T-helper 17 cell (primary cell): ENCODE measurements at regions not wholly inside any gene's neighbourhood (a gene's known extent, or its start where the extent isn't known, plus 50 kb on each side); places are given as distances from the start of the nearest gene placed in this dataset.

Experiments
- ATAC-seq: fragments of 150-1000 bp; cut with Tn5 transposase; 2 replicates; pipeline ENCODE4 v1.10.0; 2021; ENCODE audit warnings: mild to moderate bottlenecking, moderate library complexity
- DNase-seq, 3 donors: peaks; one replicate each; pipeline versions ENCODE4 v3.0.0 to v3.0.0-alpha.2; 2020 to 2021
- H3K9me3 ChIP-seq: one replicate; pipeline ENCODE4 v1.7.0; 2013; ENCODE audit warnings: low read length, mild to moderate bottlenecking; ENCODE audit not compliant: control insufficient read depth, poor library complexity, severe bottlenecking
- H3K27ac Mint-ChIP-seq: one replicate; pipeline ENCODE4 v1.8.0; 2022; ENCODE audit warnings: mild to moderate bottlenecking, moderate library complexity, mixed read lengths
- H3K27me3 Mint-ChIP-seq: one replicate; pipeline ENCODE4 v1.8.0; 2022; ENCODE audit warnings: mixed read lengths
- H3K36me3 Mint-ChIP-seq: one replicate; pipeline ENCODE4 v1.8.0; 2022; ENCODE audit warnings: low read depth, mixed read lengths
- H3K4me1 Mint-ChIP-seq: one replicate; pipeline ENCODE4 v1.8.0; 2022; ENCODE audit warnings: mild to moderate bottlenecking, mixed read lengths
- H3K4me3 Mint-ChIP-seq: one replicate; pipeline ENCODE4 v1.8.0; 2022; ENCODE audit warnings: mild to moderate bottlenecking, moderate library complexity, mixed read lengths

- Mint-ChIP-seq H3K27ac (no peak overlapping the region), H3K4me3 (no peak overlapping the region), H3K27me3 (peaks cover 13% of the 10 kb centered on the region), H3K36me3 (no peaks in the 10 kb centered on the region), H3K4me1 (no peaks in the 10 kb centered on the region)
- ATAC-seq (no peak), DNase-seq (no peak)
- H3K9me3 ChIP-seq, result no peaks in the 10 kb centered on the region
Measured at GRCh38 chr10:125455431-125455830, 227.5 kb downstream of the TEX36 start.

- no peak for ATAC-seq
- H3K9me3 ChIP-seq, result no peaks in the 10 kb centered on the region
- Mint-ChIP-seq H3K36me3 (no peaks in the 10 kb centered on the region), H3K27me3 (peaks cover 13% of the 10 kb centered on the region), H3K4me1 (no peaks in the 10 kb centered on the region), H3K4me3 (no peak overlapping the region), H3K27ac (no peak overlapping the region)
- no peak for DNase-seq
Measured at GRCh38 chr10:125451319-125451718, 231.6 kb downstream of the TEX36 start.

GRCh38 chr10:125450218-125450617, 232.7 kb downstream of the TEX36 start:
- no peaks in the 10 kb centered on the region for H3K9me3 ChIP-seq
- Mint-ChIP-seq H3K4me3 (no peak overlapping the region), H3K27me3 (peaks cover 8% of the 10 kb centered on the region), H3K36me3 (no peaks in the 10 kb centered on the region), H3K27ac (no peak overlapping the region), H3K4me1 (no peaks in the 10 kb centered on the region)
- no peak for DNase-seq
- no peak for ATAC-seq

GRCh38 chr10:125449571-125449970, 233.4 kb downstream of the TEX36 start:
- Mint-ChIP-seq H3K27me3 (peaks cover 7% of the 10 kb centered on the region), H3K4me3 (no peak overlapping the region), H3K27ac (no peak overlapping the region), H3K36me3 (no peaks in the 10 kb centered on the region), H3K4me1 (no peaks in the 10 kb centered on the region)
- DNase-seq, result no peak
- no peaks in the 10 kb centered on the region for H3K9me3 ChIP-seq
- no peak for ATAC-seq

- H3K9me3 ChIP-seq, result no peaks in the 10 kb centered on the region
- Mint-ChIP-seq H3K27me3 (no peaks in the 10 kb centered on the region), H3K36me3 (no peaks in the 10 kb centered on the region), H3K27ac (no peak overlapping the region), H3K4me3 (no peak overlapping the region), H3K4me1 (no peaks in the 10 kb centered on the region)
- ATAC-seq, result no peak
- DNase-seq, result no peak
Measured at GRCh38 chr10:125448596-125448995, 234.4 kb downstream of the TEX36 start.

GRCh38 chr10:125444790-125445189, 238.2 kb downstream of the TEX36 start:
- ATAC-seq, result no peak
- no peaks in the 10 kb centered on the region for H3K9me3 ChIP-seq
- no peak for DNase-seq
- H3K36me3 Mint-ChIP-seq, result no peaks in the 10 kb centered on the region
- H3K4me3 Mint-ChIP-seq, result no peak overlapping the region
- no peaks in the 10 kb centered on the region for H3K27me3 Mint-ChIP-seq
- no peak overlapping the region for H3K27ac Mint-ChIP-seq
- H3K4me1 Mint-ChIP-seq, result no peaks in the 10 kb centered on the region

GRCh38 chr10:125442856-125443540, 240.0 kb downstream of the TEX36 start:
- H3K4me3 Mint-ChIP-seq, result no peak overlapping the region
- no peaks in the 10 kb centered on the region for H3K27me3 Mint-ChIP-seq
- DNase-seq (no peak), ATAC-seq (no peak)
- H3K36me3 Mint-ChIP-seq, result no peaks in the 10 kb centered on the region
- H3K9me3 ChIP-seq, result no peaks in the 10 kb centered on the region
- H3K4me1 Mint-ChIP-seq, result no peaks in the 10 kb centered on the region
- H3K27ac Mint-ChIP-seq, result no peak overlapping the region

- H3K9me3 ChIP-seq, result no peaks in the 10 kb centered on the region
- no peaks in the 10 kb centered on the region for H3K36me3 Mint-ChIP-seq
- H3K4me1 Mint-ChIP-seq, result no peaks in the 10 kb centered on the region
- DNase-seq (no peak), ATAC-seq (no peak)
- H3K27ac Mint-ChIP-seq, result no peak overlapping the region
- no peaks in the 10 kb centered on the region for H3K27me3 Mint-ChIP-seq
- no peak overlapping the region for H3K4me3 Mint-ChIP-seq
Measured at GRCh38 chr10:125441151-125441550, 241.8 kb downstream of the TEX36 start.

GRCh38 chr10:125431149-125431548, 251.8 kb downstream of the TEX36 start:
- H3K4me1 Mint-ChIP-seq, result no peaks in the 10 kb centered on the region
- H3K4me3 Mint-ChIP-seq, result no peak overlapping the region
- DNase-seq (no peak), ATAC-seq (no peak)
- no peaks in the 10 kb centered on the region for H3K27me3 Mint-ChIP-seq
- no peak overlapping the region for H3K27ac Mint-ChIP-seq
- H3K9me3 ChIP-seq, result no peaks in the 10 kb centered on the region
- H3K36me3 Mint-ChIP-seq, result no peaks in the 10 kb centered on the region

GRCh38 chr10:125428054-125428453, 254.9 kb downstream of the TEX36 start:
- Mint-ChIP-seq H3K4me1 (no peaks in the 10 kb centered on the region), H3K27ac (no peak overlapping the region), H3K27me3 (no peaks in the 10 kb centered on the region), H3K4me3 (no peak overlapping the region), H3K36me3 (no peaks in the 10 kb centered on the region)
- ATAC-seq (no peak), DNase-seq (no peak)
- H3K9me3 ChIP-seq, result no peaks in the 10 kb centered on the region

GRCh38 chr10:125424191-125424847, 258.6 kb downstream of the TEX36 start:
- H3K27me3 Mint-ChIP-seq, result no peaks in the 10 kb centered on the region
- ATAC-seq (no peak), DNase-seq (no peak)
- H3K9me3 ChIP-seq, result no peaks in the 10 kb centered on the region
- no peak overlapping the region for H3K27ac Mint-ChIP-seq
- H3K4me3 Mint-ChIP-seq, result no peak overlapping the region
- no peaks in the 10 kb centered on the region for H3K36me3 Mint-ChIP-seq
- no peaks in the 10 kb centered on the region for H3K4me1 Mint-ChIP-seq

GRCh38 chr10:125423569-125423968, 259.4 kb downstream of the TEX36 start:
- no peak overlapping the region for H3K4me3 Mint-ChIP-seq
- ATAC-seq (no peak), DNase-seq (no peak)
- no peaks in the 10 kb centered on the region for H3K9me3 ChIP-seq
- no peak overlapping the region for H3K27ac Mint-ChIP-seq
- no peaks in the 10 kb centered on the region for H3K4me1 Mint-ChIP-seq
- no peaks in the 10 kb centered on the region for H3K27me3 Mint-ChIP-seq
- H3K36me3 Mint-ChIP-seq, result no peaks in the 10 kb centered on the region

- H3K9me3 ChIP-seq, result no peaks in the 10 kb centered on the region
- Mint-ChIP-seq H3K27ac (no peak overlapping the region), H3K27me3 (peaks cover 4% of the 10 kb centered on the region), H3K4me3 (no peak overlapping the region), H3K4me1 (no peaks in the 10 kb centered on the region), H3K36me3 (no peaks in the 10 kb centered on the region)
- DNase-seq, result no peak
- no peak for ATAC-seq
Measured at GRCh38 chr10:125419831-125420230, 259.5 kb upstream of the CTBP2 start.

- peaks cover 4% of the 10 kb centered on the region for H3K27me3 Mint-ChIP-seq
- ATAC-seq (no peak), DNase-seq (no peak)
- H3K27ac Mint-ChIP-seq, result no peak overlapping the region
- H3K4me1 Mint-ChIP-seq, result no peaks in the 10 kb centered on the region
- no peaks in the 10 kb centered on the region for H3K36me3 Mint-ChIP-seq
- no peaks in the 10 kb centered on the region for H3K9me3 ChIP-seq
- H3K4me3 Mint-ChIP-seq, result no peak overlapping the region
Measured at GRCh38 chr10:125419146-125419545, 258.8 kb upstream of the CTBP2 start.
